ENCODE measurements at regions not wholly inside any gene's neighbourhood (a gene's known extent, or its start where the extent isn't known, plus 50 kb on each side); places are given as distances from the start of the nearest gene placed in this dataset.

- TF ChIP-seq CTCF (IDR thresholded peaks at IDR 0.05; ENCODE audit: low read depth, low read length, missing input control) (no peak), MAX (IDR thresholded peaks at IDR 0.05) (no peak), TAF1 (conservative IDR thresholded peaks at IDR 0.05) (no peak), YY1 (IDR thresholded peaks at IDR 0.05) (no peak), REST (IDR thresholded peaks at IDR 0.05) (no peak), HNF4A (conservative IDR thresholded peaks at IDR 0.05) (no peak), ZBTB33 (IDR thresholded peaks at IDR 0.05) (no peak), SP1 (IDR thresholded peaks at IDR 0.05) (no peak)
Measured at GRCh38 chr13:54750521-54750920, 1721.9 kb downstream of the OLFM4 start.
